H1 (cell line): ENCODE measurements at regions not wholly inside any gene's neighbourhood (a gene's known extent, or its start where the extent isn't known, plus 50 kb on each side); places are given as distances from the start of the nearest gene placed in this dataset.

Experiments used
- CHD2 ChIP-seq: IDR thresholded peaks from 2 replicates; pipeline ENCODE4 v1.6.1; 2012; ENCODE audit warnings: low read length, improper control_type of control experiment
- NRF1 ChIP-seq: IDR thresholded peaks from 2 replicates; pipeline ENCODE4 v1.6.1; 2011; ENCODE audit warnings: mild to moderate bottlenecking, low read depth, low read length, improper control_type of control experiment

DNA sequence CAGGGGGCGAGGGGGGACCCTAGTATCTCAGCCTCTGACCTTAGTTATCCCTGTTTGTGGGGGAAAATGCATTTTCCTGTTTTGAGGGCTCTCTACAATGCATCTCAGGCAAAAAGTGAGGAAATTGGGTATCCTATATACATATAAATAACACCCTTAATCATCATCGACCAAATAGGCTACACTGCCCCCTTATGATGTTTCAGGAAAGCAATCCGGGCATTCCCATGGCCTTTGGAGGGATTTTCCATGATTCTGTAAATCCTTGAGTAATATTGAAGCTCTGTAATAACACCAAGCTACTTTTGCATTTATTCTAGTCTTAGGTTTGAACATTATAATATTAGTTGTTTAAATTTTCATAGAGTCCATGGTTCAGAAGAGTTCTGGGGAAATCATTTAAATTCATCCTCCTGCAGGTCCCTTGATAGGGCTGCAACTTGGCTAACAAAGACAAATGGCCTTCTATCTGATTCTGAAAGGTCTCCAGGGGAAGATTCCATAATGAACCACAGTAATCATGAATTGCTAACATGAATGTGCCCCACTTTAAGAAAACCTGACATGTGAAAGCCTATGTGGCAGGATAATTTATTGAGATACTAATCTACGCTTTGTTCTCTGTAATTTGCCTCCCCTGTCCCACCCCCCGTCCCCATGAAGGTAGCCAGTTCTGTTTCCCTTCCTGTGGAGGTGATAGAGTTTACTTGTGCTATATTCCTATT is 91.5 kb upstream of the SCOC start (continued):
- no peak for TF ChIP-seq NRF1
- TF ChIP-seq CHD2 = no peak
